ENCODE measurements at regions not wholly inside any gene's neighbourhood (a gene's known extent, or its start where the extent isn't known, plus 50 kb on each side); places are given as distances from the start of the nearest gene placed in this dataset.

DNA sequence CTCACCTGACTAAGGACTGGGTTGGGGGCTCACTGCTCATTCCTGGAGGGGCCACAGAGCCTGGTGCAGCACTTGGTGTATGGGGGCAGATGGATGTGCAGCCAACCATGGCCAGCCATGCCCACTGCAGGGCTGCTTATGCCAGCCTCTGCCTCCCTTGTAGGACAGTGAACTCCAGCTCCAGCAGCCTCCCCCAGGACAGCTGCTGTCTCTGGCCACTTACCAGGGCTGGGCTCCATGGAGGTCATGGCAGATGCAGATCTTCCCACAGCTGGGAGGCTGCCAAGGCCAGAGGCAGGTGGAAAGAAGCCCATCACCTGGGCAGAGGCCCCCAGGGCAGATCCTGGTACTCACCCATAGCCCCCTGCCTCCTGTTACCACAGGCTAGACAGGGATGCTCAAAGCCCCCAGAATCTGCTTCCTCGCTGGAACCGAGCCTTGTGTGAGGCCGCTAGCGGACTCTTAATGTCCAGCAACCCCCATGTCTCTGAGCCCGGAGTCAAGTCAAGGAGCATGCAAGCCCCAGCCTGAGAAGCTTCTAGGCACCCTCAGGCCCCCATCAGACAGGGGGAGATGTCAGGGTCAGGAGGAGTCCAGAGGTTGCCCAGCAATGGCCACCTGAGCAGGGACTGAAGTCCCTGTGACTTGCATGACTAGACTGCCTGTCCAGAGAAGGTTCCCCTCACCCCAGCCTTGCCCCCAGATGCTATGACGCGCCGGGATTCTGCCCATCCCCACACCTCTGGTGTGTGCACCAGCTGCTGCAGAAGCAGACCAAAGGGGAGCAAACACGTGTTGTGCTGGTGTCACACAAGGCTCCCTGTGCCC, 123.6 kb downstream of the TWIST2 start:
- FAIRE-seq = no peak
- H3K9me3 ChIP-seq (ENCODE audit: control insufficient read depth, low read depth, low read length) = no peaks in the 10 kb centered on the region
- no peak for TF ChIP-seq EZH2 (IDR thresholded peaks at IDR 0.05; ENCODE audit: low read length)
- TF ChIP-seq, protein P1, sequence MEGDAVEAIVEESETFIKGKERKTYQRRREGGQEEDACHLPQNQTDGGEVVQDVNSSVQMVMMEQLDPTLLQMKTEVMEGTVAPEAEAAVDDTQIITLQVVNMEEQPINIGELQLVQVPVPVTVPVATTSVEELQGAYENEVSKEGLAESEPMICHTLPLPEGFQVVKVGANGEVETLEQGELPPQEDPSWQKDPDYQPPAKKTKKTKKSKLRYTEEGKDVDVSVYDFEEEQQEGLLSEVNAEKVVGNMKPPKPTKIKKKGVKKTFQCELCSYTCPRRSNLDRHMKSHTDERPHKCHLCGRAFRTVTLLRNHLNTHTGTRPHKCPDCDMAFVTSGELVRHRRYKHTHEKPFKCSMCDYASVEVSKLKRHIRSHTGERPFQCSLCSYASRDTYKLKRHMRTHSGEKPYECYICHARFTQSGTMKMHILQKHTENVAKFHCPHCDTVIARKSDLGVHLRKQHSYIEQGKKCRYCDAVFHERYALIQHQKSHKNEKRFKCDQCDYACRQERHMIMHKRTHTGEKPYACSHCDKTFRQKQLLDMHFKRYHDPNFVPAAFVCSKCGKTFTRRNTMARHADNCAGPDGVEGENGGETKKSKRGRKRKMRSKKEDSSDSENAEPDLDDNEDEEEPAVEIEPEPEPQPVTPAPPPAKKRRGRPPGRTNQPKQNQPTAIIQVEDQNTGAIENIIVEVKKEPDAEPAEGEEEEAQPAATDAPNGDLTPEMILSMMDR (optimal IDR thresholded peaks at IDR 0.05 in 1 of 3, IDR thresholded peaks at IDR 0.05 in 1 of 3, conservative IDR thresholded peaks at IDR 0.05 in 1 of 3; ENCODE audit: extremely low read depth in 1 of 3, insufficient read depth in 2 of 3, low read length in 3 of 3) = no peak
- no peak overlapping the region for H3K27ac ChIP-seq (ENCODE audit: control insufficient read depth, insufficient read depth, low read length)
- H3K4me2 ChIP-seq (ENCODE audit: control insufficient read depth, extremely low read depth, insufficient read depth, low read depth, low read length) = no peak overlapping the region
- peaks cover 12% of the 10 kb centered on the region for H3K27me3 ChIP-seq (ENCODE audit: control insufficient read depth, extremely low read depth, insufficient read depth, low read length)
- no peaks in the 10 kb centered on the region for H3K9me1 ChIP-seq (ENCODE audit: control insufficient read depth, extremely low read depth, insufficient read depth, low read length)
- no peak overlapping the region for H2AFZ ChIP-seq (ENCODE audit: control insufficient read depth, low read length)
- H3K4me1 ChIP-seq (ENCODE audit: control insufficient read depth, extremely low read depth, insufficient read depth, low read length) = peaks cover 18% of the 10 kb centered on the region
- H3K36me3 ChIP-seq (ENCODE audit: control insufficient read depth in 2 of 2, extremely low read depth in 1 of 2, insufficient read depth in 2 of 2, low read length in 2 of 2) = no peaks in the 10 kb centered on the region
- no peak overlapping the region for H3K9ac ChIP-seq (ENCODE audit: control insufficient read depth, extremely low read depth, insufficient read depth, low read length)
- no peak overlapping the region for H3K4me3 ChIP-seq (ENCODE audit: control insufficient read depth in 2 of 3, extremely low read depth in 1 of 3, insufficient read depth in 2 of 3, low read depth in 1 of 3, low read length in 3 of 3)
- dilution Hi-C loops (cut with MboI; ENCODE audit: extremely low pct_ligation_motif_present, low sequenced_read_pairs) = no loop called here
- DNase-seq (ENCODE audit: low read depth, low spot score) = no peak
- no peaks in the 10 kb centered on the region for H3K79me2 ChIP-seq (ENCODE audit: control insufficient read depth, insufficient read depth, low read length)
- no peaks in the 10 kb centered on the region for H4K20me1 ChIP-seq (ENCODE audit: control insufficient read depth, extremely low read depth, insufficient read depth, low read length)

DNA sequence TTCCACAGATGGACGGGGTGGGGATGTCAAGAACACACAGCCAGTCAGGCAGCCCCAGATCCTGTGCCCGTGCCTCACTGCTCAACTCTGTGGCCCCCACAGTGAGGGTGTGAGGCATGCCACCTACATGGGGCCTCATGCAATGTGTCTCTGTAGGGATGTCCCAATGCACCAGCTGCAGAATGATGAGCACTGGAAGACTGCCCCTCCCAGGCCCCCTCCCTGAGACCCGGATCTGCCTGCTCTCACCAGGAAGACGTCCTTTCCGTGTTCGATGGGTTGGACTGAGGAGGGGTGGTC, 124.2 kb downstream of the TWIST2 start:
- peaks cover 18% of the 10 kb centered on the region for H3K4me1 ChIP-seq (ENCODE audit: control insufficient read depth, extremely low read depth, insufficient read depth, low read length)
- dilution Hi-C loops (cut with MboI; ENCODE audit: extremely low pct_ligation_motif_present, low sequenced_read_pairs) = no loop called here
- no peaks in the 10 kb centered on the region for H3K9me1 ChIP-seq (ENCODE audit: control insufficient read depth, extremely low read depth, insufficient read depth, low read length)
- H3K4me3 ChIP-seq (ENCODE audit: control insufficient read depth in 2 of 3, extremely low read depth in 1 of 3, insufficient read depth in 2 of 3, low read depth in 1 of 3, low read length in 3 of 3) = no peak overlapping the region
- H3K4me2 ChIP-seq (ENCODE audit: control insufficient read depth, extremely low read depth, insufficient read depth, low read depth, low read length) = no peak overlapping the region
- H3K9ac ChIP-seq (ENCODE audit: control insufficient read depth, extremely low read depth, insufficient read depth, low read length) = no peak overlapping the region
- H3K9me3 ChIP-seq (ENCODE audit: control insufficient read depth, low read depth, low read length) = no peaks in the 10 kb centered on the region
- H2AFZ ChIP-seq (ENCODE audit: control insufficient read depth, low read length) = no peak overlapping the region
- no peak for FAIRE-seq
- DNase-seq (ENCODE audit: low read depth, low spot score) = no peak
- H3K79me2 ChIP-seq (ENCODE audit: control insufficient read depth, insufficient read depth, low read length) = no peaks in the 10 kb centered on the region
- H3K27ac ChIP-seq (ENCODE audit: control insufficient read depth, insufficient read depth, low read length) = no peak overlapping the region
- H3K27me3 ChIP-seq (ENCODE audit: control insufficient read depth, extremely low read depth, insufficient read depth, low read length) = peaks cover 8% of the 10 kb centered on the region
- TF ChIP-seq EZH2 (IDR thresholded peaks at IDR 0.05; ENCODE audit: low read length) = no peak
- TF ChIP-seq, protein P1 (optimal IDR thresholded peaks at IDR 0.05 in 1 of 3, IDR thresholded peaks at IDR 0.05 in 1 of 3, conservative IDR thresholded peaks at IDR 0.05 in 1 of 3; ENCODE audit: extremely low read depth in 1 of 3, insufficient read depth in 2 of 3, low read length in 3 of 3) = no peak
- H3K36me3 ChIP-seq (ENCODE audit: control insufficient read depth in 2 of 2, extremely low read depth in 1 of 2, insufficient read depth in 2 of 2, low read length in 2 of 2) = no peaks in the 10 kb centered on the region
- H4K20me1 ChIP-seq (ENCODE audit: control insufficient read depth, extremely low read depth, insufficient read depth, low read length) = no peaks in the 10 kb centered on the region

Data from keratinocyte (primary cell).